ENCODE measurements at regions not wholly inside any gene's neighbourhood (a gene's known extent, or its start where the extent isn't known, plus 50 kb on each side); places are given as distances from the start of the nearest gene placed in this dataset.

- TF ChIP-seq POLR2A (IDR thresholded peaks at IDR 0.05) (no peak), CTCF (IDR thresholded peaks at IDR 0.05 in 4 of 5, conservative IDR thresholded peaks at IDR 0.05 in 1 of 5) (no peak)
Measured at GRCh38 chr4:127102361-127102760, 530.4 kb upstream of the INTU start.
